ENCODE measurements at regions not wholly inside any gene's neighbourhood (a gene's known extent, or its start where the extent isn't known, plus 50 kb on each side); places are given as distances from the start of the nearest gene placed in this dataset.
"Not testable (repeated sequence)": the region's sequence is repeated elsewhere in the genome, so short reads cannot be mapped to it uniquely, and the experiment has no call there.

DNA sequence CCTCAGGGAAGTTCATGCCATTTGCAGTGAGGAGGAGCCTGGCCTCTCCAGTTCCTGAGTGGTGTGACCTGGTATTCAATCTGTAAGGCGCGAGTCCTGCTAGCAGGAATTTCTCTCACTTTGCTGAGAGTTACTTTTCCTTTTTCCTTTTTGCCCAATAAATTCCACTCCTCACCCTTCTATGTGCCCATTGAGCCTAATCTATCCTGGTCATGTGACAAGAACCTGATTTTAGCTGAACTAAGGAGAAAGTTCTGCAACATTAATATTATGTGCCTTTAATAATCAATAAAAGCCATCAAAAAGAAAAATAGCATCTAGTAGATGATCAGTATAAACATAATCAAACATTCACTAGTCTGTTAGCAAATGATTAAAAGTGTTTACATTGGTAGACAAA is 136.1 kb upstream of the POGK start:
- no peak for DNase-seq

DNA sequence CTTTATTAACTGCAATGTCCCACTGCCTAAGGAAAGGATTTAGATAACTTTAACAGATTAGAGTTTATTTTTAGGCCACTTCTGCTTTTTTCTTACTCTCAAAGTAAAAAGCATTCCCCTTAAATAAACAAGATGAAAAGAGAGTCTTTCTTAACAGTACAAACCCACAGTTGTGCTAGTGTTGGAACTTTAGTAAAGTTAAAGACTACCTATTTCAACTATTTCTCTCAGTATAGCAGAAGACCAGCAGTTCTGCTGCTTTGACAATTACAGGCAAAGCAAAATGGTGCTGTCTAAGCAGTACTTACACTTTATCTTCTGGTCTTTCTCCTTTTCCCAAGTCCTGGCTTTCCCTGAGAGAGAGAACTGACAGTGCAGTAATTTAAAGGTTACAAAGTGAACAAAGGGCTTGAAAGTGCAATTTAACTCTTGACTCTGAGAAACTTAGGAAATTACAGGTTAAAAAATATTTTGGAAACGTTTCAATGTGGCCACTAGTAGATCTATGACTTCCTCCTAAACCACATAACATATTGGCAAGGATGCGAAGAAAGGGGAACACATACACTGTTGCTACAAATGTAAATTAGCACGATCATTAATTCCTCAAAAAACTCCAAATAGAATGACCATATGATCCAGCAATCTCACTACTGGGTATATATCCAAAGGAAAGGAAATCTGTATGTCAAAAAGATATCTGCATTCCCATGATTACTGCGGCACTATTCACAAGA is 135.4 kb upstream of the POGK start:
- no peak for DNase-seq

DNA sequence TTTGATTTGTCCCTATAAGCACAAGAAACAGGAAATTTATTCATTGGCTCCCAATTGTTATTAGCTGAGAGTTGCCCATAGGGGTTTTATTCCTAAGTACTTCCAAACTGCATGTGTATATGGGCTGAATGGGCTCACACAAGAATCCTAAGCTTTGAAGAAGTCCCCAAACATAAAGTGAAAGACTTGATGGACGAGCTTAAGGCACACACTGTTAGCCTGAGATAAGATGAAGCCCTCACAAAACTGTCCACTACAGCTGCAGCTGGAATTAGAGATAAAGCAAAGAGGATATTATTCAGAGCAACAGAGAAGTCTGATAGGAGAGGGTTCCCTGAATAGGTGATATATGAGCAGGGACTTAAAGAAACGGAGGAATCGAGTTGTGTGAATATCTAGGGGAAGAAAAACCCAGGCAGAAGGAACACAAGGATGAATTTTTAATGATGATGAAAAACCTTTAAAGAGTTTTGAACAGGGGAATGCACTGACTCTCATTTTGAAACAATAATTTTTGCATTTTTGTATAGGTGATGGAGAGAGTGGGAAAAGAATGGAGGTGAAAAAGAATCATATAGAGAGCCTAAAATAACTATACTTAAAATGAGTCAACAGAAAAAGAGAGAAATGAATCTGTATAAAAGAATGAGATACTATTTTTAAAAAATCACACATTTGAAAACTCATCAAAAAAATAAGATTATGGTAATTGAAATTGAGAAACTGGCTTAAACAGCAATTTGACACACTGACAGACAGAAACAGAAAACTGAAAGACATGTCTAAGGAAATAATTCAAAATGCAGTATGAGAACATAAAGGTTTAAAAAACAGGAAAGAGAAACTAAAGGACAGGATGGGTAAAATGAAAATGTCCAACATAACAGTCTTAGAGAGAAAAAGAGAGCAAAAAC is 133.6 kb upstream of the POGK start:
- DNase-seq: no peak

DNA sequence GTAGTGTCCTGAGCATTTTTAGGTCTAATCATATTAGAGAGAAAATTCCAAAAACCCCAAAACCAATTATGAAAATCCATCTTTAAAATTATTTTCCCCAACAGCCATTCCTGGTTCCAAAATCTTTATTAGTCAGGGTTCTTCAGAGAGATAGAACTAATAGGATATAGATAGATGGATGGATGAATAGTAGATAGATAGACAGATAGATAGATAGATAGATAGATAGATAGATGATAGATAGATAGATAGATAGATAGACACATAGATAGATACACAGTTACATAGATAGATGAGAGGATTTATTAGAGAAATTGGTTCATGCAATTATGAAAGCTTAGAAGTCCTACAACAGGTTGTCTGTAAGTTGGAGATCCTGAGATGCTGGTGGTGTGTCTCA is 122.7 kb upstream of the POGK start:
- DNase-seq: no peak

DNA sequence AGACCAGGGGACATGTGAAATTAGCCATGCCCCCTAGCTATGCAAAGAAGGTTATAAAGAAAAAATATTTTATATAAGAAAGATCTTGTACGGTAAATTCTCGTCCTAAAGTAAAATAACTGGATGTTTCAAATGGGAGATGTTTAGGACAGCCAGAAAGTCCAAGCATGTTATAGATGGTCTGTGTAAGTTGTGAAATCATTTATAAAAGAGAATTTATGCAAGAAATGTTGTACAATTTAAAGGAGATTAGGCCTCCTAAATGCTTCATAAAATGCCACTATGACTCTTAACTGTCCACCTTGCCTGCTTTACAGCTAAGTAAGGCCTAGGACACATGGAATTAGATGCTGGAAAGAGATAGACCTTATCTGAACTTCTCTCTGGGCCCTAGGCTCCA is 118.1 kb upstream of the POGK start:
- no peak for DNase-seq

DNA sequence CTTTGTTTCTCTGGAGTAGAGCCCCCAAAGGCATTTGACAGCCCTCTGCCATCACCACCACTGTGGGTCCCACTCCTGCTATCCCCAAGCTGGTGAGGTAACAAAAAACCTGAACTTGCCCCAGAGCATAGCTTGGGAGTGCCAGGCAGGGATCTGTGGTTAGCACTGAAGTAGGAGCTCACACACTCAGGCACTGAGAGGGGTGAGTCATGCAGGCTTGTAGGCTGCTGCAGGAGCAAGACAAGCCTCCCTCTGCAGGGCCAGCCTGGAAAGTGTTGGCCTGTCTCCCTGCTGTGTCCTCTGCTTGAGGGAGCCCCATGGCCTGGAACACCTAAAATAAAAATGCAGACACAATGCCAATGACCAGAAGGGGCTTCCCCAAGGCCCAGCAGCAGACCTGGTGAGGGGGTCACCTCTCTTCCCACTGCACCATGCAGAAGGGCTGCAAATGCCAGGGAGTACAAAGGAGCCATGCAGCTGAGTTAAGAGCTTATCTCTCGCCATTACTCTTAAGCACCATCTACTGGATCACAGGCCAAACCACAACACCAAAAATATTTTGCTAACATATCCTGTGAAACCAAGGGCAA is 108.9 kb upstream of the POGK start:
- DNase-seq: peak; percentile 20

DNA sequence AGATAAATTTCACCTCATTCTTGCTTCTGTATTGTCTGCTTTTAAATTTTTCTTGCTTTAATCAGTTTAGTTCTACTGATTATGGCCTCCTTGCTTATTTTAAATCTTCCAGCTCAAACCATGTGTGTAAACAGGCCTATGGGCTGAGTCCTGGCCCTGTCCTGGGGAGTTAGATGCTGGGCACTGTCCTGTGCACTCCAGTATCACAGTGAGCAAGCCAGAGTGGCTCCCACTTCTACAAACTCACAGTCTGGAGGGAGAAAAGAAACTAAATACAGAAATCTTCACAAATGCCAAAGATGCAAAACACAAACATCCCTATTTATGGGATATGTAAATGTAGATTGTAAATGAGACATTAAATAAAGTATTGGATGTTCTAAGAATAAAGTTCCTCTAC is 101.1 kb upstream of the POGK start:
- DNase-seq: no peak

DNA sequence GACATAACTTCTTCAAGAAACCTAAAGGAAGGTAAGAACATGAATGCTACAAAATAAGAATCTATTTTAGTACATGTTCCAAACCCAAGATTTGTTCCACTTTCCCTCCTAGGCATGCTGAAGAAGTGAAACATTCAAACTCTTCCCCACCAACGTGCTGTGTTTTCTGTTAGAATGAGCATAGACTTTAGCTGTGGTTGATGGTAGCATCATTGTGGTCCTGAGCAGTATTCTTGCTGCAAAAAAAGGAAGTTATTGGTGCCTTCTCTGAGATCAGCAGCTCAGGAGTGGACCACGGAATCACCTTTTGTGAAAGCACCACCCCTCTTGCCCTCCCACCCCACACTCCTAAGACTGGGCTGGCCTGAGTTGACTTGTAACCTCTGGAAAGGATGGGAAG is 100.4 kb upstream of the POGK start:
- no peak for DNase-seq

DNA sequence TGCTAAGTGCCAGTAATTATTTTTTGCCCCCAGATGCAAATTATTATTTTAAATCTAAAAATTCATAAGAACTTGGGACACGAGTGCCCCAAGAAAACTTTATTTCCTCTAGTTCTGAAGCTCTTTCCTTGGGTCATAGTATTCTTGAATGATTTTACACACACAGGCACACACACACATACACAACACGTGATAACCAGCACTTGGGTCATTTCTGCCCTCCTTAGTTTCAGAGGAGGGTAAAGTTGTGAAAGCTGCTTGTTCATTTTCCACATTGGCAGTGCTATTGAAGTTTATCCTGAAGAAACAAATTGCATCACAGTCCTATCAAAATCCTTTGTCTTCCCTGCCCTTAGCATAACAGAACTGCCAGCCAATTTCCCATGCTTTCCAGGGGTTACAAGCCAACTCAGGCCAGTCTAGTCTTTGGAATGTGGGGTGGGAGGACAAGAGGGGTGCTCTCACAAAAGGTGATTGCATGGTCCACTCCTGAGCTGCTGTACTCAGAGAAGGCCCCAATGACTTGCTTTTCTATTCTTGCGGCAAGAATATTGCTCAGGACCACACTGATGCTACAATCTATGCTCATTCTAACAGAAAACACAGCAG is 98.5 kb upstream of the POGK start:
- no peak for DNase-seq

DNA sequence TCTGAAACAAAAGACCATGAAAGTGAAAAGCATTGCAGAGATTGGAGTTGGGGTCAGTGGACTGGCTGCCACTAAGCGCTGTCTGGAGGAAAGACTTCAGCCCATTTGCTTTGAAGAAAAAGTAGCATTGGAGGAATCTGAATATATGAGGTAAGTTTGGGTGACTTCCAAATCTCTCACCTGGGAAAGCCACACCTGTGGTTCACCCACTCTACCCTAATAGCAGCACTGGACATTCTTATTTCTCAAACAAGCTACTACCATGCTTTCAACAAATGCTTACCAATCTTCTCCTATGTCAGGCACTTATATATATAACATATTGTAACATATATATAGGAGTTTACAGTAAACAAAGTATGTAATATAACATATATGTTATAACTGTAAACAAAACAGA is 76.0 kb upstream of the POGK start:
- no peak for DNase-seq

DNA sequence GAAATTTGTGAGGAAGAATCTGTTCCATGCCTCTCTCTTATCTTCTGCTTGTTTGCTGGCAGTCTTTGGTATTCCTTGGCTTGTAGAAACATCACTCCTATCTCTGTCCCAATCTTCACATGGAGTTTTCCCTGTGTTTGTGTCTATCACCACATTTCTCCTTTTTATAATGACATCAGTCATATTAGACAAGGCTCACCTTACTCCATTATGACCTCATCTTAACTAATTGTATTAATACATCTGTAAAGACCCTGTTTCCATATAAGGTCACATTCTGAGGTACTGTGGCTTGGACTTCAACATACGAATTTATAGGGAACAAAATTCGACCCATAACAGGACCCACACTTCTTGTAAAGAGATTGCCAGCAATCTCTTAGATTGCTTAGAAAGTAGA is 72.3 kb upstream of the POGK start:
- DNase-seq: no peak

DNA sequence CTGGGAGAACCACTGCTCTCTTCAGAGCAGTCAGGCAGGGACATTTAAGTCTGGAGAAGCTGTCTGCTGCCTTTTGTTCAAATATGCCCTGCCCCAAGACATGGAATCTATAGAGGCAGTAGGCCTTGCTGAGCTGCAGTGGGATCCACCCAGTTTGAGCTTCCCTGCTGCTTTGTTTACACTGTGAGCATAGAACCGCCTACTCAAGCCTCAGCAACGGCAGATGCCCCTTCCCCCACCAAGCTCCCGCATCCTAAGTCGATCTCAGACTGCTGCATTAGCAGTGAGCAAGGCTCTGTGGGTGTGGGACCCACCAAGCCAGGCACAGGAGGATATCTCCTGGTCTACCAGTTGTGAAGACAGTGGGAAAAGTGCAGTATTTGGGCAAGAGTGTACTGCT is 54.6 kb upstream of the POGK start:
- DNase-seq: not testable (repeated sequence)

DNA sequence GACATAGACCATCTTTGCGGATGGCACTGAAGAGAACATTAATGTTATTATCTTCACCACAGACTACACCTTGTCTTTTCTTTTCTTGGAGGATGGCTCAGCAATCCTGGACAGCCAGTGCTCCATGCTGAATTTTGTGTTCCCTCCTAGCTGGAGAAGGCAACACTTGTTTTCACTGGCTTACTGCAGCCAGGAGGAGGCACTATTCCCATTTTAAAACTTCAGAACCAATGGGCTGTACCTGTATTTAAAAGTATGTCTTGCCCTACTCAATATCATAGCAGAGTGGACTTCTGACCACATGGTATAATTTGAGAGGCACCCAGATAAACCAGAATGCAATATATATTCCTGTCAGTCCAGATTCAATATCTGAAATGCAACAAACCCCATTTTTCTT is 53.3 kb upstream of the POGK start:
- no peak for DNase-seq

DNA sequence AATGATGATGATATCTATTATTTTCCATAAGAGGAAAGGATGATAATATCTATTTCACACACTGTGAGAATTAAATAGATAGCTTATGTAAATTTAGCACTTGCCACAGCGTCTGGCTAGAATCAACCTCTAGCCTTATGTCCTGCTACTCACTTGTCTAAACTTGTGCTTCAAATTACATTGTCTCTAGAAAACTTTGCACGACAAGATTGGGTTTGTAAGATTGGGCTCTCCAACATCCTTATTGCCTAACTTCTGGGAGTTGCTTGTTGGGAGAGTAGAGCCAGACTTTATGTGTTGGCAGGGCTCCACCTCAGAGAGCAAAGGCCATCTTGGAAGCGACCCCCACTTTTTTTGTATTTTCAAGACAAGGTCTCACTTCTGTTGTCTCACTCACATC is 50.0 kb upstream of the POGK start:
- DNase-seq: no peak

Measured in RPMI8226 (cell line).